Left kidney (tissue), 1 donor: ENCODE measurements at regions not wholly inside any gene's neighbourhood (a gene's known extent, or its start where the extent isn't known, plus 50 kb on each side); places are given as distances from the start of the nearest gene placed in this dataset.
A peak's percentile ranks its signal among the peaks of the same experiment; 100 is the strongest.

Source experiments
- DNase-seq: peaks from one replicate; pipeline ENCODE4 v3.0.0-alpha.2; 2013

DNA sequence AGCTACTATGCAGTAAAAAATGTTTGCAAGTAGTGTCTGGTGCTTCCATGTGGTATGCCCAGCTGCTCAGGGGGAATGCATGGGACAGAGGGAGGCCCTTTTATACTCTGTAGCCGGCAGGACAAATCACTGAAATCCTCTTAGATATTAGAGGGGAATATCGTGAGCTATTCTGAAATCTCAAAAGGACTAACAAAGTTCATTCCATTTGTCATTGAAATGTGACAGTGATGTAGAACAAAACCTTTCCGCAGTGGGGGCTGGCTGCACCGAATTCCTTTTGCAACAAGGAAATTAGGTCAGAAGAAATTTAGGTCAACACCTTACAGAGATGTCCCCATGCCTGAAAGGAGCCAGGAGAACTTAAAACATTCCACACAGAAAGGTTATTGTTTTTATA is 72.4 kb upstream of the MEF2C start:
- no peak for DNase-seq

DNA sequence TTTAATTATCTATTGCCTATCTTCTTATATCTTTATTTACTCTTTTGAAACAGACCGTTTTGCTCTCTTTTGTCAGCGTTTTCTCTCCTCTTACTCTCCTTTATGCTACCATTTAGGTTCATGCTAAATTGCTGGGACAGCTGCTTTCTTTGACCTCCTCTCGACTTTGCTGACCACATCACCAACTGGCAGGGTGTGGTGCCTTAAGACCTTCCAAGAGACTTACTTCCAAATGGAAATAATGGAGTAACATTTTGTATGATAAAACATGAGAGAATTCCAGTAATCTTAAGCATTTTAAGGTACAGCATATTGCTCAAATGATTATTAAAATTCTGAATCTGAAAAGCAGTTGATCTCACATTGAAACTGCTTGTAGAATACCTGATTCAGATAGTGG is 71.5 kb upstream of the MEF2C start:
- no peak for DNase-seq

DNA sequence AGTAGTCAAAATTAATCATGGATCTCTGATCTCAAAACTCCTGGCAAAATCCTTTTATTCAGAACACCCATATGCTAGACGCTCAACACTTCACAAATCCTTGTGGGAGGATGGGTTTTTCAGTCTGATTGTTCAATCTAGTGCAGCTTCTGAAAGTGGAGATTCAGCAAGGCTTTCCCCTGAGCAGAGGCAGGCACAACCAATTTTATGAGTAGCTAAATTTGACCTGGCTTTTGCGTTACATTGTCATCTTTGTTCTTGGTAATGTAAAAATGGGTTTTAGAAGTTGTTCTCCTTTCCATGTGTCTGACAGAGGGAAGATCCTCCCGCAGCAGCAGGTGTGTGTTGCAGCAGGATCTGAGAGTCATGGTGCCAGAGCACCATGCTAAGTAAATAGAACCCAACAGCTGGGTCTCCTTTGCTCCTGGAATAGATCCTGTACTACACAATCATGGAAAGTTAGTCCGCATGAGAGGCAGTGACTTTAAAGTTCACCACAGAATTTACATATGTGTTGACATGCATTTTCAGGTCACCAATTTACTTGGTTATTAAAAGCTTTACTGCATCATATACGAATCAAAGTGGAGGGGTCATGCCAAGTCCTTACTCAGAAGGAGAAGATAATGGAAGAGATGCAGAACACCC is 70.1 kb upstream of the MEF2C start:
- DNase-seq, result no peak

DNA sequence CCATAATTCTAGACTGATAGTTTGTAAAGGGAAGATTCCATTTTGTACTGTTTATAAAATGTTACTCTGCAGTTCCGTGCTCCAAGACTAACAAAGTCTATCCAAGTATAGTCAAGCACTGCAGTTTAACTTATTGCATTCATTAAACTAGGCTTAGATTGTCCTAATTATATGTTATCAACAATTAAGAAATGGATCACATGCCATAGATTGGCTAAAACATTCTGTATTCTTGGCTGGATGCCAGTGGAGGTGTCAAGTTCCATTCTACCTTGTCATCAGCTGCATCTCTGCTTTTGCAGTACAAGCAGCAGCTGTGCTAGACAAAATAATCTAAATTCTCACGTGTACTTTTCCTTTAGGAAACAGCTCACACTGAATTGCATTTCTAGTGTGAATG is 69.4 kb upstream of the MEF2C start:
- peak; percentile 49 for DNase-seq

GRCh38 chr5:88951457-88951856 is 68.5 kb upstream of the MEF2C start:
- DNase-seq, result no peak

DNA sequence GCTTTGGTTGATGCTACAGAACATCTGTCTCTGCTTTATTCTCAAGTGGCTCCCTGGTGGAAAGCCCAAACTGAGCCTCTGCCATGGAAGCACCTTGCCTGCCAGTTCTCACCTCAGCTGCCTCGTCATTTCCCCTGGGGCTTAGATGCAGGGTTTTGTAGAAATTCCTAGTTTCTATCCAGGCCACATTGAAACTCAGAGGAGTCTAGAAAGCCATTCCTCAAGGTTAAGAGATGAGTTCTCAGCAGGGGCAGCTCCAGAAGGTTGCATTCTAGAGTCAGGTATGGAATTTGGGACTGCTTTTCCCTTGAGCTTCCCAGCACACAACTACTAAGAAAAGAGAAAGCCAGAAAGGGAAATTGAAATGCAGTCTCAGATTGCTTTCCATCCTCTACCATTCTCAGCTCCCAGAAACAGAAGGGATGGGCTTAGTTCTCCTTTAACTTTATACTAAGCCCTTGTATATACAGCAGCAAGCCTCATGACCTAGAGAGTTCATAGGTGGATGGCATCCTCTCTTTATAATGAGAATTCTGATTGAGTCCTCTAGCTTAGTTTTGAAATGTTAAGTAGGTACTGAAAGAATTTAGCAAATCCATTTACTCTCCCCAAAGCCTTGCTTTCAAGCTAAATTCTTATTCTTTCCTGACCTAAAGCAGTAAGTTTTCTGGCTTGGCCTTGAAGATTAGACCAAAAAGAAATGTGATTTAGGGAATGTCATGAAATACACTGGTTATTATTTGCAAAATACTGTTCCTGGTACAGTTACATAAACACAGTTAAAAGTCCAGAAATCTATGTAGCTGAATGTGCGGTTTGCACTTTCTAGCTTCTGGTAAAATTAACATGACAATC is 66.0 kb upstream of the MEF2C start:
- DNase-seq, result no peak

DNA sequence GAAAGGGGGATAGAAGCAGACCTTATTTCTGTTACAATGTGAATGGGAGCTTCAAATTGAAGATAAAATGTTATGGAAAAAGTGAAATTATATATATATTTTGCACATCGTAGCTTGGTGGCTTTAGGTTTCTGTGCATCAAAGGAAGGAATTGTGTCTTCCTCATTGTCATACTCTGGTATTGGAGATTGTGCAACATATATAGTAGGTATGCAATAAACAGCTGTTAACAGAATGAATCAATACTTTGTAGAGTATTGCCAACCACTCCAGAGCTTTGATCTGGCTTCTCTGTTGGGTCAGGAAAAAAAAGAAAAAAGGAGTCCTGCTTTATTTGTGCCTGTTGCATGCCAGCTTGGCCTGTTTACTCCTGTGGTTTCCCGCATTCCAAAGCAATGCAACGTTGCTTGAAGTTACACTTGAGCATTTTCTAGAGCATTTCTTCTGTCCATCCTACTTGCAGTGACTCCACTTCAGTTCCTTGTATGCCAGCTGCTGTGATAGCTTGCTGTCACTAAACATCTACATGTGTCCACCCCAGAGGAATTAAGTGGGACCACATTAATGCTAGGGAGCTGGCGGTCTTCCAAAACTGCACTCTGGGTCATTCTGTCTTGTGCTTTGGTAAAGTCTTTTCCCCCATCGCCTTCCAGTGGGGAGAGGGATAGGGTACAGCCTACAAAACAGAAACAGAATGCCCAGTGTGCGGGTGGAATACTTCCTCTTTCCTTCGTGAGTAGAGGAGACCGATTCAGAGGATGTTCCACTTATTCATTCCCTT is 62.0 kb upstream of the MEF2C start:
- DNase-seq, result no peak

DNA sequence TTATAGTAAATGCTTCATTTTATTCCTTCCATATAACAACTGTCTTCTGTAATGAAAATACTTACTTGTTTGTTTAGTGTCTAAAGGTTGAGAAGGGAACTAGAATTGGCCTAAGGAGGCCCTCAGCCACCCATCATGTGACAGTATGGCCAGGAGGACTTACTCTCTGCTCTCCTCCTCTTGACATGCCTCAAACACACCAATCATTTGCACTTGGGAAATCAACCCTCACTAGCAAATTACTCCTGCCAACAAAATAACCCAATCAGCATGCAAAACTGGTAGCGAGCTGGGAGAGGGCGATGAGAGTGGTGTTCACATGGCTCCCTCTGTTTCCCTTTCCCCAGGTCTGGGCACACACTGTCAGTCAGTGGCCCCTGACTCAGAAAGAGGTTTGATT is 58.6 kb upstream of the MEF2C start:
- DNase-seq, result no peak

- DNase-seq, result no peak
Measured at GRCh38 chr5:88940713-88941112, 57.7 kb upstream of the MEF2C start.

DNA sequence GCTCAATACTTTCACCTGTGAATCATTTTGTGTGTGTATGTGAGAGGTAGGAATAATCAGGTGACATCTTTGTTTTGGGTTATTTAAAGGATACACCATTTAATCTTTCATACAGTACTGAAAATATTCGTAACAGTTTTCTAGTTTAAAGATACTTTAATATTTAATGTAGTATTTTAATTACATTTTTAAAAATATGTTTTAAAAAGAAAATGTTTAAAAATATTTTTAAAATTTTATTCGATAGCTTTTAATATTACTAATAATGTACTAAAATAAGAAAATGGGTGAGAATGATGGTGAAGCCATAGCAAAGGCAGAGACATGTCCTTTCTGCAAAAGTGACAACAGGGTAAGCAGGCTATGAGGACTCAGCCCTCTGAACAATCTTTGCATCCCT is 56.3 kb upstream of the MEF2C start:
- no peak for DNase-seq

GRCh38 chr5:88938488-88938887 is 55.5 kb upstream of the MEF2C start:
- DNase-seq, result no peak

- DNase-seq, result no peak
Measured at GRCh38 chr5:88937406-88937805, 54.4 kb upstream of the MEF2C start.

DNA sequence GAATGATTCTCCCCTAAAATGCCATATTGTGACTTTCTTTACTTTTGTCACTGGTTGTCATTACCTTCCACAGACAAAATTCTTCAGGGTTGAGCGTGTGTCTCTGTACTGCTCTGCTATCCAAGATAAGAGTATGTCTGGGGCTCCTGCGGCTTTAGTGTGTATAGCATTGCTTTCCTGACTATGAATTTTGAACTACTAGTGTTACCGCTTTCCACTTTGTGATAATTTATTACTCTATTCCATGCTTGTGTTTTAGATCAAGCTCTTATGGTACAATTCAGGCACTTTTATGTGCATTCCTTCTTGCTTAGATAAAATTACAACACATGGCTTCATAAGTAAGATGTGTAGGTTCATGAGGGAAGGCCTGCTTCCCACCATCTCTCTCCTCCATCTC is 51.5 kb upstream of the MEF2C start:
- no peak for DNase-seq
